ENCODE measurements at regions not wholly inside any gene's neighbourhood (a gene's known extent, or its start where the extent isn't known, plus 50 kb on each side); places are given as distances from the start of the nearest gene placed in this dataset.

GRCh38 chr18:77919923-77920322 lies 670.3 kb downstream of the GALR1 start:
- no peak overlapping the region for H3K4me2 ChIP-seq (replicated peaks; ENCODE audit: extremely low read depth, low read length, poor library complexity, severe bottlenecking)
- no peaks in the 10 kb centered on the region for H3K9me3 ChIP-seq (replicated peaks in 1 of 2; ENCODE audit: control insufficient read depth in 1 of 2, insufficient read depth in 1 of 2, low read length in 2 of 2)
- intact Hi-C loops (cut with micrococcal nuclease) = no loop called here
- no peak for TF ChIP-seq CTCF (IDR thresholded peaks at IDR 0.05)
- no peaks in the 10 kb centered on the region for H3K27me3 ChIP-seq (ENCODE audit: control insufficient read depth in 2 of 2, insufficient read depth in 2 of 2, low read length in 2 of 2)
- DNase-seq = no peak
- H3K4me1 ChIP-seq (ENCODE audit: control insufficient read depth in 1 of 2, insufficient read depth in 2 of 2, low read length in 2 of 2) = no peaks in the 10 kb centered on the region
- H3K36me3 ChIP-seq (replicated peaks in 1 of 2; ENCODE audit: control insufficient read depth in 1 of 2, insufficient read depth in 2 of 2, low read length in 2 of 2) = no peaks in the 10 kb centered on the region
- no peak overlapping the region for H3K9ac ChIP-seq (ENCODE audit: insufficient read depth, low read length, poor library complexity, severe bottlenecking)
- Mint-ChIP-seq H3K4me1 (no peaks in the 10 kb centered on the region), H3K27me3 (ENCODE audit: low read depth in 3 of 3) (peaks cover 0 to 3% (median 1%) of the 10 kb centered on the region in 3 donors), H3K9me3 (peaks cover 0 to 2% (median 0%) of the 10 kb centered on the region in 7 donors), H3K4me3 (no peak overlapping the region), H3K36me3 (no peaks in the 10 kb centered on the region), H3K27ac (no peak overlapping the region)
- H4K20me1 ChIP-seq (ENCODE audit: insufficient read depth, low read length) = no peaks in the 10 kb centered on the region
- no peak overlapping the region for H2AFZ ChIP-seq (ENCODE audit: insufficient read depth, low read depth, low read length, poor library complexity, severe bottlenecking)
- WGBS (ENCODE audit: insufficient coverage) = 93% methylated on average over 4 of the region's 4 CpGs
- H3K4me3 ChIP-seq (replicated peaks in 1 of 3; ENCODE audit: low read depth in 2 of 3, low read length in 3 of 3) = no peak overlapping the region
- H3K79me2 ChIP-seq (ENCODE audit: insufficient read depth, low read length) = no peaks in the 10 kb centered on the region
- H3K27ac ChIP-seq (ENCODE audit: low read depth in 1 of 2, low read length in 2 of 2) = no peak overlapping the region

- Histone ChIP-seq H3K79me2 (ENCODE audit: insufficient read depth, low read length) (no peaks in the 10 kb centered on the region), H3K36me3 (replicated peaks in 1 of 2; ENCODE audit: control insufficient read depth in 1 of 2, insufficient read depth in 2 of 2, low read length in 2 of 2) (no peaks in the 10 kb centered on the region), H3K27ac (ENCODE audit: low read depth in 1 of 2, low read length in 2 of 2) (no peak overlapping the region), H3K9ac (ENCODE audit: insufficient read depth, low read length, poor library complexity, severe bottlenecking) (no peak overlapping the region), H3K4me1 (ENCODE audit: control insufficient read depth in 1 of 2, insufficient read depth in 2 of 2, low read length in 2 of 2) (no peaks in the 10 kb centered on the region), H4K20me1 (ENCODE audit: insufficient read depth, low read length) (no peaks in the 10 kb centered on the region), H3K4me3 (replicated peaks in 1 of 3; ENCODE audit: low read depth in 2 of 3, low read length in 3 of 3) (no peak overlapping the region), H2AFZ (ENCODE audit: insufficient read depth, low read depth, low read length, poor library complexity, severe bottlenecking) (no peak overlapping the region), H3K9me3 (replicated peaks in 1 of 2; ENCODE audit: control insufficient read depth in 1 of 2, insufficient read depth in 1 of 2, low read length in 2 of 2) (no peaks in the 10 kb centered on the region), H3K27me3 (ENCODE audit: control insufficient read depth in 2 of 2, insufficient read depth in 2 of 2, low read length in 2 of 2) (no peaks in the 10 kb centered on the region), H3K4me2 (replicated peaks; ENCODE audit: extremely low read depth, low read length, poor library complexity, severe bottlenecking) (no peak overlapping the region)
- Mint-ChIP-seq H3K27me3 (ENCODE audit: low read depth in 3 of 3) (peaks cover 0 to 3% (median 2%) of the 10 kb centered on the region in 3 donors), H3K36me3 (no peaks in the 10 kb centered on the region), H3K27ac (no peak overlapping the region), H3K4me1 (no peaks in the 10 kb centered on the region), H3K4me3 (no peak overlapping the region), H3K9me3 (peaks cover 0 to 10% (median 2%) of the 10 kb centered on the region in 7 donors)
- TF ChIP-seq CTCF (IDR thresholded peaks at IDR 0.05) = no peak
- DNase-seq = no peak
- intact Hi-C loops (cut with micrococcal nuclease) = no loop called here
- WGBS (ENCODE audit: insufficient coverage) = no CpG with 5 or more reads among the region's 1 CpG
These were observed 685.7 kb downstream of the GALR1 start for GRCh38 chr18:77935342-77935741.
